ENCODE measurements at regions not wholly inside any gene's neighbourhood (a gene's known extent, or its start where the extent isn't known, plus 50 kb on each side); places are given as distances from the start of the nearest gene placed in this dataset.

DNA sequence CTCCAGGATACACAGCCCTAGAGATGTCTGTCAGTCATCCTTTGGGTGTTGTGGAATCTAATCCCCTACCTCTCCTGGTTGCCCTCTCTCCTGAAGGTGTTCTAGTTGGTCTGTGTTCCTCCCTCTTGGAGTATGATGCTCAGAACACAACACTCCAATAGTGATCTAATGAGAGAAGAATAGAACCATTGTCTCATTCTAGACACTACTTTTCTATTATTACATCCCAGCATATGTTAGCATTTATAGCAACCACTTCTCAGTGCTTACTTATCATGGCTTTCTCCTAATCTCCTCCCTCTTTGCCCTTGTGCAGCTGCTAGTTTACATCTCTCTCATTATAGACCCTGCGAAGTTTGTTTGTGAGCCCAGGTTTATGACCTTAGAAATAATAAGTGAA, 109.0 kb downstream of the UNC5CL start:
- Mint-ChIP-seq H3K27me3 (peaks cover 2% of the 10 kb centered on the region), H3K4me3 (no peak overlapping the region), H3K9me3 (no peaks in the 10 kb centered on the region), H3K4me1 (ENCODE audit: low read depth) (no peaks in the 10 kb centered on the region), H3K36me3 (ENCODE audit: low read depth) (no peaks in the 10 kb centered on the region), H3K27ac (no peak overlapping the region)
- intact Hi-C loops (cut with micrococcal nuclease), result no loop called here

DNA sequence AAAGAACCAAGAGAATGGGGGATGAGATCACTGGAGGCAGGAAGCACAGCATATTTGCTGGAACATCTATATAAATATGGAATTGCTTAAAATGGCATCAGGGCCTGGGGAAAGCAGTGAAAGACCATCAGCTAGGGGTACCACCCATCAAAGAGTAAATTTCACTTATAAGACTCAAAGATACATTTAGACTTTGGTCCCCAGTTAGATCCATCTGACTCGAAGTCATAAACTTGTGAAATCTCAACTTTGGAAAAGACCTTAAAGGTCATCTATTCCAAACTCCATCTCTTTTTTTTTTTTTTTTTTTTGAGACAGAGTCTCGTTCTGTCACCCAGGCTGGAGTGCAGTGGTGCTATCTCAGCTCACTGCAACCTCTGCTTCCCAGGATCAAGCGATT, 109.8 kb downstream of the UNC5CL start:
- Mint-ChIP-seq H3K27me3 (peaks cover 2% of the 10 kb centered on the region), H3K36me3 (ENCODE audit: low read depth) (no peaks in the 10 kb centered on the region), H3K4me3 (no peak overlapping the region), H3K4me1 (ENCODE audit: low read depth) (no peaks in the 10 kb centered on the region), H3K9me3 (no peaks in the 10 kb centered on the region), H3K27ac (no peak overlapping the region)
- intact Hi-C loops (cut with micrococcal nuclease), result no loop called here

- Mint-ChIP-seq H3K36me3 (ENCODE audit: low read depth) (no peaks in the 10 kb centered on the region), H3K4me1 (ENCODE audit: low read depth) (no peaks in the 10 kb centered on the region), H3K9me3 (no peaks in the 10 kb centered on the region), H3K4me3 (no peak overlapping the region), H3K27ac (no peak overlapping the region), H3K27me3 (peaks cover 2% of the 10 kb centered on the region)
- intact Hi-C loops (cut with micrococcal nuclease), result no loop called here
Observed at GRCh38 chr6:40928763-40929162, 110.3 kb downstream of the UNC5CL start.

DNA sequence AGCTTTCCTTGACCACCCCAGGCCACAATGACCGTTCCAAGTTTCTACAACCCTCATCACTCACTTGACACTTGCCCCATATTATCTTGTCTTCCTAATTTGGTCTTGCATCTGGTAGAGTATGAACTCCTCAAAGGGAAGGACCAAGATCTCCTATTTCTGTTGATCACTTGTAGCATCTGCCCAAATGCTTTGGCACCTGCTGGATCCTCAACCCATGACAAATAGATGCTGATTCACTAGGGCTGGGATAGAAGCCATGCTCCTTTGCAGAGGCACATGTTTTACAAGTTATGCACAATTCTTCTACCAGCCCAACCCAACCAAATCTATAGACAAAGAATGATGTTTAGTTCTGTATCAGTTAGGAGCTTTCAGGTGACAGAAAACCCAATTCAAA, 110.7 kb downstream of the UNC5CL start:
- Mint-ChIP-seq H3K4me1 (ENCODE audit: low read depth) (no peaks in the 10 kb centered on the region), H3K27ac (no peak overlapping the region), H3K9me3 (no peaks in the 10 kb centered on the region), H3K4me3 (no peak overlapping the region), H3K36me3 (ENCODE audit: low read depth) (no peaks in the 10 kb centered on the region), H3K27me3 (peaks cover 2% of the 10 kb centered on the region)
- intact Hi-C loops (cut with micrococcal nuclease), result no loop called here

DNA sequence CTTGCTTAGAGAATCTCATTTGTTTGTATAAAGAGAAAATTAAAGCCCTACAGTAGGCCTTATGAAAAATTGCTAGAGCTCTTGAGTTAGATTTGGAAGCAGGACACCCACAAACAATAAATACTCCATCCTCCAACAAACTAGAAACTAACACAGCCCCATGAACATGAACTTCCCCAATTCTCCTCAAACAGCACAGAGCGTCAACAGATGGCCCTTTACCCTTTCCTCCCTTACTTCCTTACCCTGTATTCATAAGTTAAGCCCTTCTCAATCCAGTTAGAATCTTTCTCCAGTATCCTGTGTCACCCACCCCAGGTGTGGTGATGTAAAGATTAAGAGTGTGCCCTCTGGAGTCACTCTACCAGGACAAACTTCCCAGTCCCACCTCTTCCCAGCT, 113.7 kb downstream of the UNC5CL start:
- Mint-ChIP-seq H3K27me3 (peaks cover 2% of the 10 kb centered on the region), H3K4me3 (no peak overlapping the region), H3K27ac (no peak overlapping the region), H3K36me3 (ENCODE audit: low read depth) (no peaks in the 10 kb centered on the region), H3K4me1 (ENCODE audit: low read depth) (no peaks in the 10 kb centered on the region), H3K9me3 (no peaks in the 10 kb centered on the region)
- intact Hi-C loops (cut with micrococcal nuclease), result no loop called here

- Mint-ChIP-seq H3K27ac (no peak overlapping the region), H3K4me3 (no peak overlapping the region), H3K27me3 (peaks cover 2% of the 10 kb centered on the region), H3K9me3 (no peaks in the 10 kb centered on the region), H3K4me1 (ENCODE audit: low read depth) (no peaks in the 10 kb centered on the region), H3K36me3 (ENCODE audit: low read depth) (no peaks in the 10 kb centered on the region)
- intact Hi-C loops (cut with micrococcal nuclease), result no loop called here
Observed at GRCh38 chr6:40924839-40925238, 114.2 kb downstream of the UNC5CL start.

- intact Hi-C loops (cut with micrococcal nuclease), result no loop called here
- Mint-ChIP-seq H3K27ac (no peak overlapping the region), H3K36me3 (ENCODE audit: low read depth) (no peaks in the 10 kb centered on the region), H3K4me3 (no peak overlapping the region), H3K27me3 (peaks cover 2% of the 10 kb centered on the region), H3K9me3 (no peaks in the 10 kb centered on the region), H3K4me1 (ENCODE audit: low read depth) (no peaks in the 10 kb centered on the region)
Observed at GRCh38 chr6:40923880-40924279, 115.1 kb downstream of the UNC5CL start.

DNA sequence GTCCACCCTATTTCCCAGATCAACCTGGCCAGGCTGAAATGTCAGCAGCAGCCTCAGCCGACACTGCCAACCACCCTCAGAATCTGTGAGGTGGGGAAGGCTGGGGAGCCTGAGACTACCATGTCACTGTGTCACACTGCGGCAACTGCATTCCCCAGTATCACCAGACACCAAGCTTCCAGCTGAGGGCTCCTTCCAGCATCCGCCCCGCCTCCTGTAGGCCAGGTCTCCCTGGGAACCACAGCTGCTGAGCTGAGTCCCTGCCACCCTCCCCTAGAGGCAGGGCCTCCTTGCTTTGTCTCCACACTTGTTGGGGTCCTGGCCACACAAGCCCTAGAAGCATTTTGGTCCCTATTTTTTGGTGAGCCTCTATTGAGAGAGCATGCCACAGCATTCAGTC, 115.7 kb downstream of the UNC5CL start:
- H3K27ac Mint-ChIP-seq, result no peak overlapping the region
- intact Hi-C loops (cut with micrococcal nuclease), result no loop called here
- H3K9me3 Mint-ChIP-seq, result no peaks in the 10 kb centered on the region
- no peak overlapping the region for H3K4me3 Mint-ChIP-seq
- peaks cover 2% of the 10 kb centered on the region for H3K27me3 Mint-ChIP-seq
- no peaks in the 10 kb centered on the region for H3K4me1 Mint-ChIP-seq (ENCODE audit: low read depth)
- no peaks in the 10 kb centered on the region for H3K36me3 Mint-ChIP-seq (ENCODE audit: low read depth)

DNA sequence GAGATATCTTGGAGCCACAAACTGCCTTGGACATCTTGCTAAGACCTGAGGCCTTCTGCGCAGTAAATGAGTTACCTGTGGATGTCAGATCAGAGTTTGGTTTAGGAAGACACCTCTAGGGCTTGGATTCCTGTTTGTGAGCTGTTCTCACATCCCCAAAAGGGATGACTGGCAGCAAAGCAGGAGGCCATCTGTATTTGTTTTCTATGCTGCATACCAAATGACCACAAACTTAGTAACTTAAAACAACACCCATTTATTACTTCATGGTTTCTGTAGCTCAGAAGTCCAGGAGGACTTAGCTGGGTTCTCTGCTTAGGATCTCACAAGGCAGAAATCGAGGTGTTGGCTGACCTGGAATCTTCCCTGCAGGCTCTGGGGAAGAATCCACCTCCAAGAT, 116.7 kb downstream of the UNC5CL start:
- H3K36me3 Mint-ChIP-seq (ENCODE audit: low read depth), result no peaks in the 10 kb centered on the region
- H3K27ac Mint-ChIP-seq, result no peak overlapping the region
- H3K27me3 Mint-ChIP-seq, result peaks cover 2% of the 10 kb centered on the region
- no peak overlapping the region for H3K4me3 Mint-ChIP-seq
- H3K9me3 Mint-ChIP-seq, result no peaks in the 10 kb centered on the region
- intact Hi-C loops (cut with micrococcal nuclease), result no loop called here
- no peaks in the 10 kb centered on the region for H3K4me1 Mint-ChIP-seq (ENCODE audit: low read depth)

DNA sequence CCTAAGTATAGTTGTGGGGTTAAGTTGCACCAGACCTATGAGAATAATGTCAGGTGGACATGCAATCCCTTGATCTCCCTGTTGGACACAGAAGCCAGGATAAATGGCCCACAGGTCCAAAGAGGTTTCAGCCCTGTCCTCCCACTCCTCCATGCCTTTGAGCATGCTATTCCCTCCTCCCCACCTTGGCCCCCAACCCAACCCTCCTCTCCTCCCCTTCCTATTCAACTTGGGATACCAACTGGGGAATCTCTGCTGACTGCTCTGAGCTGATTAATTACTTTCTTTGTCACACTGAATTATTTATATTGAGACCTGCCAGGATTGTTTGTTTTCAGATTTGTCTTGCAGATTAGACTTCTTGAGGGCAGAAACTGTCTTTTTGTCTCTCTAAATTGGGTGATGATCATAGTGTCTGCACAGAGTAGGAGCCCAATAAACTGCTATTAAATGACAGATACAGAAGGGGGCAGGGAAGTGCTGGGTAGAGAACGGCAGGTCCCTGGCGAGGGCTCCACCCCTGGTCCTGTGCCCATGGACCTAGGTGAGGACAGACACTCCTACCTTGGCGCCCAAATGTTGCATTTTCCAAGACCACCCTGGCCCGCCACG, 120.9 kb downstream of the UNC5CL start:
- Mint-ChIP-seq H3K36me3 (ENCODE audit: low read depth) (no peaks in the 10 kb centered on the region), H3K4me1 (ENCODE audit: low read depth) (no peaks in the 10 kb centered on the region), H3K27me3 (no peaks in the 10 kb centered on the region), H3K27ac (no peak overlapping the region), H3K4me3 (no peak overlapping the region), H3K9me3 (no peaks in the 10 kb centered on the region)
- intact Hi-C loops (cut with micrococcal nuclease), result no loop called here

- intact Hi-C loops (cut with micrococcal nuclease), result no loop called here
- no peaks in the 10 kb centered on the region for H3K27me3 Mint-ChIP-seq
Observed at GRCh38 chr6:40917603-40918002, 121.4 kb downstream of the UNC5CL start.

GRCh38 chr6:40916845-40917244, 122.2 kb downstream of the UNC5CL start:
- Mint-ChIP-seq H3K9me3 (no peaks in the 10 kb centered on the region), H3K27ac (no peak overlapping the region), H3K4me3 (no peak overlapping the region), H3K27me3 (no peaks in the 10 kb centered on the region), H3K36me3 (ENCODE audit: low read depth) (no peaks in the 10 kb centered on the region), H3K4me1 (ENCODE audit: low read depth) (no peaks in the 10 kb centered on the region)
- intact Hi-C loops (cut with micrococcal nuclease), result no loop called here

More at GRCh38 chr6:40917603-40918002, 121.4 kb downstream of the UNC5CL start:
- Mint-ChIP-seq H3K27ac (no peak overlapping the region), H3K36me3 (ENCODE audit: low read depth) (no peaks in the 10 kb centered on the region), H3K4me3 (no peak overlapping the region), H3K4me1 (ENCODE audit: low read depth) (no peaks in the 10 kb centered on the region), H3K9me3 (no peaks in the 10 kb centered on the region)

- Mint-ChIP-seq H3K4me3 (no peak overlapping the region), H3K36me3 (ENCODE audit: low read depth) (no peaks in the 10 kb centered on the region), H3K27me3 (no peaks in the 10 kb centered on the region)
Observed at GRCh38 chr6:40915165-40915564, 123.9 kb downstream of the UNC5CL start.

GRCh38 chr6:40914005-40914404, 125.0 kb downstream of the UNC5CL start:
- no peaks in the 10 kb centered on the region for H3K36me3 Mint-ChIP-seq (ENCODE audit: low read depth)
- no peak overlapping the region for H3K4me3 Mint-ChIP-seq
- H3K27ac Mint-ChIP-seq, result no peak overlapping the region
- H3K27me3 Mint-ChIP-seq, result no peaks in the 10 kb centered on the region
- no peaks in the 10 kb centered on the region for H3K9me3 Mint-ChIP-seq
- intact Hi-C loops (cut with micrococcal nuclease), result no loop called here
- H3K4me1 Mint-ChIP-seq (ENCODE audit: low read depth), result no peaks in the 10 kb centered on the region

More at GRCh38 chr6:40915165-40915564, 123.9 kb downstream of the UNC5CL start:
- intact Hi-C loops (cut with micrococcal nuclease), result no loop called here
- Mint-ChIP-seq H3K27ac (no peak overlapping the region), H3K9me3 (no peaks in the 10 kb centered on the region), H3K4me1 (ENCODE audit: low read depth) (no peaks in the 10 kb centered on the region)

DNA sequence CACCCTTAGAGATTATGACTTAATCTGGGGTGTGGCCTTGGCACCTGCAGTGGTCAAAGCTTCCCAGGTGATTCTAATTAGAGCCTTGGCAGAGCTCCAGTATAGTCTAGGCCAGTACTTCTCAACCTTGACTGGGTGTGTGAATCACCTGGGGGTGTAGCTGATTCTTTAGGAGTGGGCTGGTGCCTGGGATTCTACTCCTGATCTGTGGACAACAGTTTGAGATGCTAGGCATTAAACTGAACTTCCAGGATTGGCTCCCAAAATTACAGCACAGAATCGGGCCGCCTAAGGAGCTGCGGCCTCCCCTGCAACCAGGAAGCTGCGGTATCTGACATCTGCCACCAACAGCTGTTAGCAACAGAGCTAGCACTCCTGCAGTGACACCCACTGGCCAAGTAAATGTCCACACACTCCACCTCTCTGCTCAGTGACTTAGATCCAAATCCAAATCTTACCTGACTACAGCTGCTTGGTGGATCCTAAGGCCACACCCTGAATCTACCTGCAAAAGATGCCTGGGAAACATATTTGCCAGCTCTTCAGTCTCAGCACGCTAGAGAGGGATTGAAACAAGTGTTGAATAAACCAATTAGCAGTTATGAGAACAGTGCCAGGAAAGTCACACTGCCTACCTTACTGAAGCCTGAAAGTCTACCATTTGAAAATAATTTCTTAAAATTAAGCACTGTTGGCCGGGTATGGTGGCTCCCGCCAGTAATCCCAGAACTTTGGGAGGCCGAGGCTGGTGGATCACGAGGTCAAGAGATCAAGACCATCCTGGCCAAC, 126.7 kb downstream of the UNC5CL start:
- H3K36me3 Mint-ChIP-seq (ENCODE audit: low read depth), result no peaks in the 10 kb centered on the region
- H3K4me3 Mint-ChIP-seq, result no peak overlapping the region
- no peaks in the 10 kb centered on the region for H3K9me3 Mint-ChIP-seq
- H3K27me3 Mint-ChIP-seq, result peaks cover 7% of the 10 kb centered on the region
- intact Hi-C loops (cut with micrococcal nuclease), result no loop called here
- H3K4me1 Mint-ChIP-seq (ENCODE audit: low read depth), result no peaks in the 10 kb centered on the region
- H3K27ac Mint-ChIP-seq, result no peak overlapping the region

All from dendritic cell treated with granulocyte-macrophage colony-stimulating factor and Interleukin-4, amounts not matched to agents 40 ng/mL and 50 ng/mL, for 4 days (primary cell).